AG04449 (cell line): ENCODE measurements at regions not wholly inside any gene's neighbourhood (a gene's known extent, or its start where the extent isn't known, plus 50 kb on each side); places are given as distances from the start of the nearest gene placed in this dataset.

Source experiments
- CTCF ChIA-PET: fragments of 350-600 bp; formaldehyde crosslinking; extraction: SDS; loops from one replicate; lab custom pipeline; 2021; ENCODE audit warnings: antibody characterized with exemption; lab: Yijun Ruan, JAX
- POLR2A ChIA-PET: fragments of 400-600, 350-600 bp; formaldehyde crosslinking; extraction: SDS; loops from one replicate; lab custom pipeline; 2020; ENCODE audit warnings: antibody characterized with exemption, inconsistent platforms; lab: Yijun Ruan, JAX
- DNase-seq: peaks from one replicate; pipeline ENCODE4 v3.0.0-alpha.2; 2010; ENCODE audit warnings: low read depth, low spot score
- H3K4me3 ChIP-seq: 2 replicates; pipeline ENCODE4 v1.5.1; 2011; ENCODE audit warnings: low read depth, mild to moderate bottlenecking, control low read depth, low read length
- TF ChIP-seq, protein P1 (sequence below): IDR thresholded peaks from one replicate; pipeline ENCODE4 v1.5.1; 2011; ENCODE audit warnings: mild to moderate bottlenecking, moderate library complexity, low read length, control low read depth, inconsistent platforms; ENCODE audit not compliant: insufficient read depth; ENCODE audit errors: missing control alignments

DNA sequence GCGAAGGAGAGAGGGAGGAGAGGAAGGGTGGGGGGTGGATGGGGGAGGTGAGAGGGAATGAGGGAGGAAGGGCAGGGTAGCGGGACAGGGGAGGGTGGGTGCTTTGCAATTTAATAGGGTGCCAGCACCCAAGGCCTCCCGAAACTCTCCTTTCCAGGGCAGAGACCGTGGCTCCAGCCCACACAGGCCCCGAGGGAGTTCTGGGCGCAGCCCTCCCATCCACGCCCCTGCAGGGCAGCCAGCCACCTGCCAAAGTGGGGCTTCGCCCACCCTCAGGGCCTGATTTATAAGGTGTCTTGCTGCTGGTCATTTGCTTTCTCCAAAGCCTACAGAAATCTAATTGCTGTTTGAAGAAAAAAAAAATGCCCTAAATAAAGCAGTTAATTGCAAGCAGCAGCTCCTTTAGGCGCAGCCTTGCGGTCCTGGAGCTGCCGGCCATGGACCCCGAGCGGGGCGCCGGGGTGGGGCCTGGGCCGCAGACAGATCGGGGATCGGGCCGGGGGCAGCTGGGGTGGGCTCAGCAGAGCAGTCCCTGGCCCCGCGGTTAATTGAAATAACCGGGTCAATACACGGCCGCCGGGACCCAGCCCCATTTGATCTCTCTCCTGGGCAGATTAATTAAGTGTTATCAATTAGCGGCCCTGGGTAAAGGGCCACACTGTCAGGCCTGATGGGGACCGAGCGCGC, 106.0 kb upstream of the NKX1-1 start:
- CTCF ChIA-PET, result interaction anchor here (0.7 to 3.8 kb wide), 6 partner anchors 10 to 375 kb away, joined by 3 to 31 read pairs (median 6); no protein-coding TSS in a partner anchor
- TF ChIP-seq, protein P1, sequence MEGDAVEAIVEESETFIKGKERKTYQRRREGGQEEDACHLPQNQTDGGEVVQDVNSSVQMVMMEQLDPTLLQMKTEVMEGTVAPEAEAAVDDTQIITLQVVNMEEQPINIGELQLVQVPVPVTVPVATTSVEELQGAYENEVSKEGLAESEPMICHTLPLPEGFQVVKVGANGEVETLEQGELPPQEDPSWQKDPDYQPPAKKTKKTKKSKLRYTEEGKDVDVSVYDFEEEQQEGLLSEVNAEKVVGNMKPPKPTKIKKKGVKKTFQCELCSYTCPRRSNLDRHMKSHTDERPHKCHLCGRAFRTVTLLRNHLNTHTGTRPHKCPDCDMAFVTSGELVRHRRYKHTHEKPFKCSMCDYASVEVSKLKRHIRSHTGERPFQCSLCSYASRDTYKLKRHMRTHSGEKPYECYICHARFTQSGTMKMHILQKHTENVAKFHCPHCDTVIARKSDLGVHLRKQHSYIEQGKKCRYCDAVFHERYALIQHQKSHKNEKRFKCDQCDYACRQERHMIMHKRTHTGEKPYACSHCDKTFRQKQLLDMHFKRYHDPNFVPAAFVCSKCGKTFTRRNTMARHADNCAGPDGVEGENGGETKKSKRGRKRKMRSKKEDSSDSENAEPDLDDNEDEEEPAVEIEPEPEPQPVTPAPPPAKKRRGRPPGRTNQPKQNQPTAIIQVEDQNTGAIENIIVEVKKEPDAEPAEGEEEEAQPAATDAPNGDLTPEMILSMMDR, result no peak
- DNase-seq, result no peak
- no peak overlapping the region for H3K4me3 ChIP-seq
- POLR2A ChIA-PET, result no interaction called here

- no peak for DNase-seq
- CTCF ChIA-PET, result interaction anchor here (3.8 kb wide), 2 partner anchors 155 to 157 kb away, joined by 11 to 31 read pairs; no protein-coding TSS in a partner anchor
- POLR2A ChIA-PET, result no interaction called here
- no peak overlapping the region for H3K4me3 ChIP-seq
- TF ChIP-seq, protein P1, result no peak
Measured at GRCh38 chr4:1511441-1512041, 105.3 kb upstream of the NKX1-1 start.

DNA sequence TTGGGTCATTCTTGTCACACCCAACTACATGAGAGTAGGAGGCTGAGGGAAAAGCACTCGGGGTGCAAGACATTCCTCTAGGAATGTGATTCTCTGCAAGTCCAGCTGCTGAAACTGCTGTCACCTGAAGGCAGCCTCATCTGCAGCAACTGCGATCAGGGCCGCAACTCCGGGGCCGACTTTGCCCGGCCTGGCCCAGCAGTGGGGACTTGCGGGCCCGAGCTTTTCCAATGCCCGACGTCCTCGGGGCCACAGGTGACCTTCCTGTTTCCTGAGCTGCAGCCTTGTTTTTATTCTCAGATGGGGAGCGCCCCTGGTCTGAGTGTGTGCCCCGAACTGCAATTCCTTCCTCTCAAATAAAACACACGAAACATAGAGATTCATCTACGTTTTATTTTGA, 104.7 kb upstream of the NKX1-1 start:
- no peak for DNase-seq
- CTCF ChIA-PET, result interaction anchor here (3.8 kb wide), 2 partner anchors 154 to 157 kb away, joined by 11 to 31 read pairs; no protein-coding TSS in a partner anchor
- TF ChIP-seq, protein P1, result no peak
- no peak overlapping the region for H3K4me3 ChIP-seq
- POLR2A ChIA-PET, result no interaction called here

DNA sequence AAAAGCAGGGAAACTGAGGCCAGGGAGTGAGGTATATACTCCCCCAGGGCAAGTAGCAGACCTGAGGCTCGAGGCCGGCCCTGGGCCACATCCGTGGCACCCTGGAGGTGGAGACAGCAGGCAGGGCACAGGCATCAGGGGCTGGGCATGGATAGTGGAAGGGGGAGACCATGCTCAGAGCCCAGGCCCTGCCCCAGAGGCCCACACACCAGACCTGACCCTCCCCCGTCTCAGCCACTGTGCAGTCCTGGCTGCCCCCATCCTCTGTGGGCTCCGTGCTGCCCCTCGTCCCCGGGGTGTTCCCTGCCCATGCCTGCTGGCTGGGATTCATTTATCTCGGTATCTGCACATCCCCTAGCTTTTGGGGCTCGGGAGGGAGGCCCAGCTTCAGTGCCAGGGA, 103.1 kb upstream of the NKX1-1 start:
- POLR2A ChIA-PET, result no interaction called here
- DNase-seq, result no peak
- CTCF ChIA-PET, result interaction anchor here (1.2 kb wide), 1 partner anchor 153 kb away, joined by 3 read pairs; no protein-coding TSS in a partner anchor
- no peak overlapping the region for H3K4me3 ChIP-seq
- TF ChIP-seq, protein P1, result no peak

DNA sequence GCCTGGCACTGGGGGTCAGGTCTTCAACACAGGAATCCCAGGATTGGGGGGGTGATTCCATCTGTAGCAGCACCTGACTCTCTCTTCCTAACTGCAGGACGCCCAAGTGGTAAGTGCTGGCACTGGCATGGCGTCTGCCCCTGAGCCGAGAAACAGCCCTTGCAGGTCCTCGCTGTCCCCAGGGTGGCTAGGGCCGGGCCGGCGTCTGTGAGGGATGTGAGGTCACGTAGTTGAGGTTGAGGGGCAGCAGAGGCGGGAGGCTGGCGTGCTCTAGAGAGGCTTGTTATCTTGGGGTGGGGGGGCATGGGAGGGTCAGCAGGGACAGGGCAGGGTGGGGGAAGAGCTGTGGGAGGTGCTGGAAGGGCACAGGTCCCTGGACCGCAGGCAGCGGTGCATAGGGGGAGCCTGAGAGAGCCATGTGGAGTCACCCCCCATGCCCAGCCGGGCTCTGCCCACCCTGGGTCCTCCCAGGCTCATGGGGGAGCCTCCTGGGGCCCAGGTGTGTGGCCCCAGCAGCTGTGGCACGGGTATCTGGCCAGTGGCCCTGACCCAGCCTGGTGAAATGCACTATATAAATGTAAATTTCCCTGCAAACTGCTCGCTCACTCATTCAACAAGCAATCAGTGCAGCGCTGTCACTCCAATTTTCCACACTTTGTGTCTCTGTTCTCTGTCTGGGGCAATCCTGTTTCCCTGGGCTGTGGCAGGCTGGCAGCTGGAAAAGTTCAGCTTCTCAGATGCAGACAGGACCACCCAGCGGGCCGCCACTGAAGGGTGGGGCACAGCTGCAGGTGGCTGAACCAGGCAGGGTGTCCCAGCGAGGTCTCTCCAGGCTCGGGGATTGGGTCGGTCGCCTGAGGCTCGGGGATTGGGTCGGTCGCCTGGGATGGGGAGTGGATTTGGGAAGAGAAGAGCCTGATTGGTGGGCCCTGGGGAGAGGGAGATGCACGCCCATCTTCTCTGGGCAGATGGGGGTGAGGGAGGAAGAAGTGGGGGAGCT, 102.2 kb upstream of the NKX1-1 start:
- ChIA-PET CTCF (no interaction called here), POLR2A (no interaction called here)
- TF ChIP-seq, protein P1, result no peak
- H3K4me3 ChIP-seq, result no peak overlapping the region
- DNase-seq, result no peak
